Astrocyte (in vitro differentiated cells and primary cell): ENCODE measurements at regions not wholly inside any gene's neighbourhood (a gene's known extent, or its start where the extent isn't known, plus 50 kb on each side); places are given as distances from the start of the nearest gene placed in this dataset.

Experiments used
- CTCF ChIP-seq: IDR thresholded peaks from 2 replicates; pipeline ENCODE4 v1.5.1; 2011; ENCODE audit warnings: low read depth, mild to moderate bottlenecking, inconsistent platforms, low read length, moderate library complexity; ENCODE audit not compliant: insufficient read depth
- EZH2 ChIP-seq: IDR thresholded peaks from 2 replicates; pipeline ENCODE4 v1.6.1; 2012; ENCODE audit warnings: mild to moderate bottlenecking, low read length, inconsistent platforms; ENCODE audit not compliant: insufficient read depth

DNA sequence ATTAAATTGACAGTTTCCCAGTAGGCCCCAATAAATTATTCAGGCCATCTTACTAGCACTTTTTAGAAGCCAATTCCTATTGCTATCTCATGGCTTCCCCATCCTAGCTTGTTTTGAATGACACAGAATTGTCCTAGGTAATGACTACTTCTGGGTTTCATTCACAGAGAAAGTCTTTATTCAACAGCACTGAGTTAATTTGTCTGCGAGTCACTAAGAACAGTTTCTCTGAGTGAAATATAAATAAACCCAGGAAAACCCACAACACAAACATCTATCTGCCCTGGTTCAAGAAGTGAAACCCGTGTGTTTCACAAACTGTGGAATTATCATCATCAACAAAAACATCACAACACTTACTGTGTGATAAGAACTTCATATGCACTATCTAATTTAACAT is 1366.8 kb downstream of the EPHA7 start:
- TF ChIP-seq CTCF (no peak), EZH2 (no peak)
